Left hindlimb (tissue), 1 donor: ENCODE measurements at regions not wholly inside any gene's neighbourhood (a gene's known extent, or its start where the extent isn't known, plus 50 kb on each side); places are given as distances from the start of the nearest gene placed in this dataset.
A peak's percentile ranks its signal among the peaks of the same experiment; 100 is the strongest.
"Not testable (repeated sequence)": the region's sequence is repeated elsewhere in the genome, so short reads cannot be mapped to it uniquely, and the experiment has no call there.

ENCODE experiments used
- DNase-seq: peaks from one replicate; pipeline ENCODE4 v3.0.0-alpha.2; 2018

DNA sequence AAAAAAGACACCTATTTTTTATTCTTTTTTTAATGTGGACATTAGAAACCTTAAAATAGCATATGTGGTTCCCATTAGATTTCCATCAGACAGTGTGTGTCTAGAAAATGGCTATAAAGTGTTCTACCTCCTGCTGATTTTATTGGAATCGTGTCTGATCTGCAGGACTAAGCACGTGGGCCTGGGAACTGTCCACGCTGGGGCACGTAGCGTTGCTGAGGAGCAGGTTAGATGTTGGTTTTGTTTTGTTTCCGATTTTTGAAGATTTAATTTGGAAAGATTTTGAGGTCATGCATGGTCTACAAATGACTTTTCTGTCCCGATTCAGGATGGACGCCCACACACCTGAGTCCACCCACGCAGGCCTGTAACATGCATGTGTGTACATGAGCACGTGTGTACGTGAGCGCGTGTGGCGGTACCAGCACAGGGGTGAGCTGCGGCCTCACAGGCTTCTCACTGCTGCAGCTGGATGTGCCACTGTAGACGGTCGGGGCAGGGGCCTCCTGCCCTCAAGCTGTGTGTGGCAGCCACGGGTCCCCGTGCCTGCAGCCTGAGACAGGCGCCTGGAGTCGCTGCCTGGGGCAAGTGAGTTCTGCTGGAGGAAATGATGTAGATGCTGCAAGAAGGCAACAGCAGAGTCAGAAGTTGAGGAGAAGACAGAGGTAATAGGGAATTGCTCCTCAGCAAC is 99.7 kb upstream of the CTDP1 start:
- peak; percentile 19 for DNase-seq

DNA sequence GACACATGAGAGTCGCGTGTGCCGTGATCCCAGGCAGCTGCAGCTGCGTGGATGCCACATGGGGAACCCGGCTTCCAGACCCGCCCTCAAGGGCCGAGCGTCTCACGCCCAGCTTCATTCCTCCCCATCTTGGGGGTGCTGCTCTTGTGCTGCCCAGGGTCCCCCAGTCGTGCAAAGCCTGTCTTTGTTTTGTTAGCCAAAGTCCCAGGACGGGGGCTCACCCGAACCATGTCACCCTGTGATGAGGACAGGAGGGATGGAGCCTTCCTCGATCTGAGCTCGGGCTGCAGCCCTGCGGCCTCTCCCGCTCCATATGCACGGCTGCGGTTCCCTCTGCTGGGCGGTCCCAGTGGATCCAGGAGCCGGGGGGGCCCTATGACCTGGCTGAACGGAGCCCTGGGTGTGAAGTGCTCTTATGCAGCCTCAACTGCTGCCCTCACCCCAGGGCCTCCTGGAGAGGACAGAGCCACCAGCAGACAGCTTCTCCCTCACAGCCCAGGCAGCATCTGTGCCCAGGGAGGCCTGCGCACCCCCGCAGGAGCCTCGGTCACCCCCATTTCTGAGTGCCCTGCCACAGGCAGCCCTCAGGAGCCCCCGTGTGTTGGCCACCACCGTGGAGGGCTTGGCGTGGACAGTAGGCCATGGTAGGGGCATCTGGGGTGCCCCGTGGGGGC is 99.0 kb upstream of the CTDP1 start:
- DNase-seq: peak; percentile 20

DNA sequence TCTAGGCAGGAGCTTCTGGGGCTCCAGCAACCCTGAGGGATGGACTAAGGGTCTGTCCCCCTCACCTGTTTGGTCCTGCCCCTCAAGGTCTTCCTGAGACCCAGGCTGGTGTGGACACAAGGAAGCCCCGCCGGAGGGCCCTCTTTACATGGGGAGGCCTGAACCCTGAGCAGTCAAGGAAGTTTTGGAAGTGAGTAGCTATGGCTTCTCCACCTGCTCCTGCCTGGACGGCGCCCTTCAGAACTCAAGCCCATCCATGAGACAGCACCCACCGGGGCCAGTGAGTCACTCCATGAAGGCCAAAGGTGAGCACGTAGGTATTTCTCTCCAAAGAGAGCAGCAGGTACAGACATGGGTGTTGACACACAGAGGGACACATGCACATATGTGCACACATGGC is 98.2 kb upstream of the CTDP1 start:
- peak; percentile 13 for DNase-seq

- peak; percentile 10 for DNase-seq
Measured at GRCh38 chr18:79581911-79582310, 97.7 kb upstream of the CTDP1 start.

- DNase-seq: peak; percentile 6
Measured at GRCh38 chr18:79582978-79583377, 96.6 kb upstream of the CTDP1 start.

DNA sequence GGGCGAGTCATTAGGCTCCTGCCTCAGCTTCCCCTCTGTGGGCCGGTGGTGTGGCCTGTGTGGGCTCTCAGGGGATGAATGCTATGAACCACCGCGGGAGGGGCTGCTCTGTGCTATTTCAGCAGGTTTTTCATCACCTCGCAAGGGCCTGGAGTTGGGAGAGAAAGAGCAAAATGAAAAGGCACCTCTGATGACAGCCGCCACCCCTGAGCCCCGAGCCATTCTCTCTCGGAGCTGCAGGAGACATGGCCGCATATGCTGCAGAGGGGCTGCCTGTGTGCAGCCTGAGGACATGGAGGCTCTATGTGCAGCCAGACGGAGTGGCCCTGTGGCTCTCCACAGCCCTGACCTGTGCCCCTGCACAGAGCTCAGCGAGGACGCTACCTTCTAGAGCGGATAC is 96.2 kb upstream of the CTDP1 start:
- peak; percentile 26 for DNase-seq

DNA sequence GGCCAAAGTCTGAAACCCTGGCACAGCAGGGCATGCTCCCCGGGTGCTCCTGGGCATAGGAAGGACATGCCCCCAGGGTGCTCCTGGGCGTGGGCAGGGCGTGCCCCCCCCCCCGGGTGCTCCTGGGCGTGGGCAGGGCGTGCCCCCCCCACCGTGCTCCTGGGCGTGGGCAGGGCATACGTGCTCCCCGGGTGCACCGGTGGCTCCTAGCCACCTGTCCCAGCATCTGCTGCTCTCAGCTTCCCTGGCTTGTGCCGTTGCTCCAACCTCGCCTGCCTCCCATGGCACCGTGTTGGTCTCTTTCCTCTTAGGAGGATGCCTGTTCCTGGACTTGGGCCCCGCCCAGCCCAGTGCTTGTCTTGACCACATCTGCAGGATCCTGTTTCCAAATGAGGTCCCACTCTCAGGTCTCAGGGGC is 95.6 kb upstream of the CTDP1 start:
- DNase-seq: peak; percentile 32

DNA sequence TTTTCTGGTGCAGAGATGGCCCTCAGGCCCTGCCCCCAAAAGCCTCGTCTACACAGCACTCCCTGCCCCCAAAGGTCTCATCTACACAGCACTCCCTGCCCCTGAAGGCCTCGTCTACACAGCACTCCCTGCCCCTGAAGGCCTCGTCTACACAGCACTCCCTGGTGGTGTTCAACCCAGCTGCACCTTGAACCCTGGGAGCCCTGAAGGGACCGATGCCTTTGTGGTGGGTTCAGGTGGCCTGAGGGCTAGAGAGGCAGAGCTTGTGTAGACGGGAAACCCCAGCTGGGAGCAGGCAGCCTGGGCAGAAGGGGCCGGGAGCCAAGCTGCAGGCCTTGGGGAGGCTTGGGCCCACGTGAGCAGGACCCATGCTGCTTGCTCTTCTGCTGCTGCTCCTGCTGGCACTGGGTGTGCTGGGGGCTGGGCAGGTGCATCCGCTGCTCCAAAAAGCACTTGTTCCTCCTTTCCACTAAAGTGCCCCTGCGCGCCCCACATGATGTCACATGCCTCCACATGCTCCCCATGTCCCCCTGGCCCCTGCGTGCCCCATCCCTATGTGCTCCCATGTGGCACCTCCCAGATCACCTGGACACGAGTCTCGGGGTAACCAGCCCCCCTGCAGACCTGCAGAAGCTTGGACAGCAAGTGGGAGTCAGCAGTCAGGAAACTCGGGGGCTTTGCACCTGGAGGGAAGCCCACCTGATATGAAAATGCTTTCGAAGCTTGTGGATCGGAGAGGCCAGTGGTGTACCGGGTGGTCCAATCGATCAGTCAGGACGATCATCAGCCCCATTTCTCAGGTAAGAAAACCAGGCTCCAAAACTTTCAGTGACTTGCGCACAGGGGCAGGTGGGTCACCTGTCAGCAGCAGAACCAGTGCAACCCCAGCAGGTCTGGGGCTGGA is 94.9 kb upstream of the CTDP1 start:
- peak; percentile 26 for DNase-seq

DNA sequence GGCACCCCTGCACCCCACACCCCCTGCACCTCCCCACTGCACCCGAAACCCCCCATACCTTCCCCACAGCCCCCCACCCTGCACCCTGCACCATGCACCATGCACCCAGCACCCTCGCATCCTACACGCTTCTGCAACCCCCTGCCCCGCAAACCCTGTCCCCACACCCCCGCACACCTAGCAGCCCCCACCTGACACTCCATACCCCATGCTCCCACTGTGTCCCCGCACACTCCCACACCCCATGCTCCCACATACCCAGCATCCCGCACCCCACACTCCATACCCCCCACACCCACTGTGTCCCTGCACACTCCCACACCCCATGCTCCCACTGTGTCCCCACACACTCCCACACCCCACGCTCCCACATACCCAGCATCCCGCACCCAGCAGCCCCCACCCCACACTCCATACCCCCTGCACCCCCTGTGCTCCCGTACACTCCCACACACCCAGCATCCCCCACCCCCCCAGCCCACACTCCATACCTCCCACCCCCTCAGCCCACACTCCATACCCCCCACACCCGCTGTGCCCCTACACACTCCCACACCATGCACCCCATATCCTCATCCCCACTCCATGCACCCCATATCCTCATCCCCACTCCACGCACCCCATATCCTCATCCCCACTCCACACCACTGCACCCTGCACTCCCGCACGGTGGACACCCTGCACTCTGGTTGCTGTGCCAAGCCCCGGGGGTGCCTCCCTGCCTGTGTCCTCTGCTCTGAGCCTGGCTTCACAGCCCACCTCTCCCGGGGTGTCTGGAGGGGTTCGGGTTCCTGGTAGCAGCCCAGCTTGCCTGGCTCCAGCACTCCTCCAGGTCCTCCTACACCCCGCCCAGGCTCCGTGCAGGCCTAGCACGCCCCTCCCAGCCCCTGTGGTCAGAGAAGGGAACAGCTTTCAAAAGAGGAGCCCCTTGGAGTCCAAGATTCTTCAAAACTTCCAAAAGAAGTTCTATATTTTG is 93.9 kb upstream of the CTDP1 start:
- peak; percentile 31 for DNase-seq

DNA sequence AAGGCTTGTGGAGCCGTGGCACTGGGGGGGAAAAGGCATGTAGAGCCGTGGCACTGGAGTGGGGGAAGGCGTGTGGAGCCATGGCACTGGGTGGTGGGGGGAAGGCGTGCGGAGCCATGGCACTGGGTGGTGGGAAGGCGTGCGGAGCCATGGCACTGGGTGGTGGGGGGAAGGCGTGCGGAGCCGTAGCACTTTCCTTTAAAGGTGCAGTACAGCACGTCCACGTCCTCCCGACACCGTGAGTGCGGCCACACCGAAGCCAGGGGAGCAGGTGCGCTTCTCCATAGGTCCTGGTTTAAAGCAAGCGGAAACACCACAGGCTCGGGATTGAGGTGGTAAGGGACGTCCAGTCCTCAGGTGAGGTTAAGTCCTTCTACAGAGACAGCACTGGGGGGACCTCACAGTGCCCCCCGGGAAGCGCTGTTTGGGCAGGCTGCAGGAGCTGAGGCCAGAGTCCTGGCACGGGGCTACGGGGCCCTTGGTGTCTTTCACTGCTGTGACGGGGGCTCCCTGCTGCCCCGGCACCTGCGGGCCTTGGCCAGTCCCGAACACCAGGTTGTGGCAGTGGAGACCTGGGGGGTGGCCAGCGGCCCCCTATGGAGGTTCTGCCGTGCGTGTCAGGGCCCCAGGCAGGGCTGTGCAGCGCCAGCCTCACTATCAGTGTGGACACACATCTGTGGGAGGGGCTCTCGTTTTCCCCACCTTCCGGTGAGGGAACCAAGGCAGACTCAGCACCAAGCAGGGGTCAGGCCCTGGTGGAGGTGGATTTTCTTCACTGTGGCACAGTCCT is 93.0 kb upstream of the CTDP1 start:
- DNase-seq: peak; percentile 17

GRCh38 chr18:79587226-79587741 is 92.3 kb upstream of the CTDP1 start:
- no peak for DNase-seq

- DNase-seq: peak; percentile 86
Measured at GRCh38 chr18:79587779-79588635, 91.6 kb upstream of the CTDP1 start.

DNA sequence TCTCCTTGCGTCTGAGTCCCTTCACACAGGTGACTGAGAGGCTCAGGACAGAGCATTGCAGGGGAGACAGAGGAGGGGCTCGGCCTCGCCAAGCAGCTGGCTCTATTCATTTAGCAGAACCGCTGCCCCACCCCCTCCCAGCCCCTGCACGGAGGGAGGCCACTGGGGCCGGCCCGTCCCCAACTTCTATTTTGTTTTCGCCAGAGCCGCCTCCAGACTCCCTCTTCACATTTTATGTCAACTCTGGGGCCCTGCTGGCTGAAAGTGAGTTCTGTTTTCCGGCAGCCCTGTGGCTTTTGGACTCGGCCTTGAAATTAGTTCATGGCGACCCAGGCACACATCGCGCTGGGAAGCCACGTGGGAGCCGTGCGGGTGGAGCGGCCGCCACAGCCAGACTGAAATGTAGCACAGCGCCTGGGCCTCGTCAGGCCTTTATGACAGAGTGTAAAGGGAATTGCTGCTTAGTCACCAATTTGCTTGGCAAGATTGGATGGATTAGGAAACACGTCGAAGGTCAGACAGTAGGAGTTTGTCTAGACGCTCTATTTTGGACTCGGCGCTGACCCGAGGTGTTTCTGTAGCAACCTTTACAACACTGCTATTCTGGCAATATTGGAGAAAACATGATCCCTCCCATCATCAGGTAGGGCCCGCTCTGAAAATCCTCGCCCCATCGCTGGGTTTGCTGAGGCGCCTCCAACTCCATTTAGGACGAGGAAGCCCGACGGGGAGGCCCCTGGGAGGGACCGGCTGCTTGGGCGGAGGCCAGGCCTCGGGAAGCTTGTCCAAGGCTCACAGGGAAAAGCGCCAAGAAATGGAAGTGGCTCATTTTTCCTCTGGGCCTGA is 90.7 kb upstream of the CTDP1 start:
- peak; percentile 93 for DNase-seq

GRCh38 chr18:79589601-79590091 is 90.0 kb upstream of the CTDP1 start:
- peak; percentile 34 for DNase-seq

- DNase-seq: peak; percentile 68
Measured at GRCh38 chr18:79590191-79591031, 89.2 kb upstream of the CTDP1 start.

- DNase-seq: no peak
Measured at GRCh38 chr18:79591032-79591308, 88.6 kb upstream of the CTDP1 start.

DNA sequence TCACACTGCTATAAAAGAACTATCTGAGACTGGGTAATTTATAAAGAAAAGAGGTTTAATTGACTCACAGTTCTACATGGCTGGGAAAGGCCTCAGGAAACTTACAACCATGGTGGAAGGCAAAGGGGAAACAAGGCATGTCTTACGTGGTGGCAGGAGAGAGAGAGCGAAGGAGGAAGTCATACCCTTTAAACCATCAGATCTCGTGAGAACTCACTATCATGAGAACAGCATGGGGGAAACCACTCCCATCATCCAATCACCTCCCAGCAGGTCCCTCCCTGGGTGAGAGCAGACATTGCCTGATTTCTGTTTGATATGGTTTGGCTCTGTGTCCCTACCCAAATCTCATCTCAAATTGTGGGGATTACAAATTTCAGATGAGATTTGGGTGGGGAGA is 86.9 kb upstream of the CTDP1 start:
- not testable (repeated sequence) for DNase-seq

DNA sequence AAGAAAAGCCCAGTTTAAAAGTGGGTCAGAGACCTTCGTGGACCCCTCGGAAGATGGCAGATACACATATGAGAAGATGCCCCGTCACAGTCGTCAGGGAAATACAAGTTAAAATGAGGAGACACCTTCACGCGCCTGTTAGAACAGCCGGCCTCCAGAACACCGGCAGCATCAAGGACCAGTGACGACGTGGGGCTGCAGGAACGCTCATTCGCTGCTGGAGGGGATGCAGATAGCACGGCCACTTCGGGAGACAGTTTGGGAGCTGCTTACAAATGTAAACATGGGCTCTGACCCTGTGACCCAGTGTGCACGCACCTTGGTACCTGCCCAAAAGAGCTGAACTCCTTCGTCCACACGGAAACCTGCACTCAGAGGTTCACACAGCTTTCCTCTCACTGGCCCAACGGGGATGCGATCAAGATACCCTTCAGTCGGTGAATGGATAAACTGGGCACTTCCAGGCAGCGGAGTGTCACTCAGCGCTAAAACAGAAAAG is 83.7 kb upstream of the CTDP1 start:
- peak; percentile 3 for DNase-seq
